ENCODE measurements at regions not wholly inside any gene's neighbourhood (a gene's known extent, or its start where the extent isn't known, plus 50 kb on each side); places are given as distances from the start of the nearest gene placed in this dataset.

GRCh38 chr7:13748998-13749397 lies 240.5 kb downstream of the ETV1 start:
- intact Hi-C loops (cut with micrococcal nuclease) = no loop called here
- CTCF ChIA-PET = no interaction called here

More at GRCh38 chr7:13748998-13749397, 240.5 kb downstream of the ETV1 start:
- Histone ChIP-seq H4K20me1 (replicated peaks; ENCODE audit: control insufficient read depth, extremely low read depth, insufficient read depth, low read length) (no peaks in the 10 kb centered on the region), H3K27ac (ENCODE audit: insufficient read depth, low read depth, low read length) (no peak overlapping the region), H3K9me3 (replicated peaks; ENCODE audit: control insufficient read depth, insufficient read depth, low read length) (no peaks in the 10 kb centered on the region), H3K9me1 (replicated peaks; ENCODE audit: control insufficient read depth, extremely low read depth, insufficient read depth, low read length) (no peaks in the 10 kb centered on the region), H3K4me2 (ENCODE audit: insufficient read depth, low read length) (no peak overlapping the region), H3K36me3 (ENCODE audit: control insufficient read depth in 2 of 2, extremely low read depth in 1 of 2, insufficient read depth in 2 of 2, low read length in 2 of 2) (no peaks in the 10 kb centered on the region), H3K9ac (replicated peaks; ENCODE audit: extremely low read depth, insufficient read depth, low read length) (no peak overlapping the region), H3K79me2 (ENCODE audit: control insufficient read depth, insufficient read depth, low read length) (no peaks in the 10 kb centered on the region), H3K4me3 (replicated peaks in 1 of 3; ENCODE audit: insufficient read depth in 1 of 3, low read depth in 1 of 3, low read length in 3 of 3) (no peak overlapping the region), H3K27me3 (ENCODE audit: control insufficient read depth in 2 of 2, insufficient read depth in 2 of 2, low read length in 2 of 2) (no peaks in the 10 kb centered on the region), H2AFZ (ENCODE audit: low read depth, low read length) (no peak overlapping the region), H3K4me1 (ENCODE audit: control insufficient read depth, extremely low read depth, insufficient read depth, low read length) (no peaks in the 10 kb centered on the region)
- dilution Hi-C loops (cut with MboI; ENCODE audit: extremely low pct_ligation_motif_present, low sequenced_read_pairs) = no loop called here
- POLR2A ChIA-PET = no interaction called here
- FAIRE-seq = no peak
- TF ChIP-seq MYC (IDR thresholded peaks at IDR 0.05; ENCODE audit: low read depth, low read length) = no peak
- TF ChIP-seq MAX (IDR thresholded peaks at IDR 0.05; ENCODE audit: insufficient read depth, insufficient read length) = no peak
- no peak for TF ChIP-seq POLR2AphosphoS5 (IDR thresholded peaks at IDR 0.05; ENCODE audit: insufficient read depth, low read depth, low read length)
- TF ChIP-seq CTCF (IDR thresholded peaks at IDR 0.05; ENCODE audit: extremely low read depth in 1 of 2, insufficient read depth in 1 of 2, low read depth in 1 of 2, low read length in 2 of 2) = no peak
- no peak for TF ChIP-seq FOS (IDR thresholded peaks at IDR 0.05; ENCODE audit: borderline replicate concordance, insufficient read depth, low read length)
- no peak for TF ChIP-seq GATA2 (IDR thresholded peaks at IDR 0.05; ENCODE audit: insufficient read depth, insufficient read length, low read depth, low read length)
- TF ChIP-seq JUN (IDR thresholded peaks at IDR 0.05; ENCODE audit: borderline replicate concordance, insufficient read depth, insufficient read length, low read depth) = no peak
- TF ChIP-seq POLR2A (IDR thresholded peaks at IDR 0.05; ENCODE audit: low read depth, low read length) = no peak
- TF ChIP-seq EZH2 (IDR thresholded peaks at IDR 0.05; ENCODE audit: borderline replicate concordance, low read depth, low read length, severe bottlenecking) = no peak
- DNase-seq (ENCODE audit: low read depth, low spot score) = no peak
- BruUV-seq (replicated peaks) = no TSS peak

All from endothelial cell of umbilical vein (primary cell).